ENCODE measurements at regions not wholly inside any gene's neighbourhood (a gene's known extent, or its start where the extent isn't known, plus 50 kb on each side); places are given as distances from the start of the nearest gene placed in this dataset.

DNA sequence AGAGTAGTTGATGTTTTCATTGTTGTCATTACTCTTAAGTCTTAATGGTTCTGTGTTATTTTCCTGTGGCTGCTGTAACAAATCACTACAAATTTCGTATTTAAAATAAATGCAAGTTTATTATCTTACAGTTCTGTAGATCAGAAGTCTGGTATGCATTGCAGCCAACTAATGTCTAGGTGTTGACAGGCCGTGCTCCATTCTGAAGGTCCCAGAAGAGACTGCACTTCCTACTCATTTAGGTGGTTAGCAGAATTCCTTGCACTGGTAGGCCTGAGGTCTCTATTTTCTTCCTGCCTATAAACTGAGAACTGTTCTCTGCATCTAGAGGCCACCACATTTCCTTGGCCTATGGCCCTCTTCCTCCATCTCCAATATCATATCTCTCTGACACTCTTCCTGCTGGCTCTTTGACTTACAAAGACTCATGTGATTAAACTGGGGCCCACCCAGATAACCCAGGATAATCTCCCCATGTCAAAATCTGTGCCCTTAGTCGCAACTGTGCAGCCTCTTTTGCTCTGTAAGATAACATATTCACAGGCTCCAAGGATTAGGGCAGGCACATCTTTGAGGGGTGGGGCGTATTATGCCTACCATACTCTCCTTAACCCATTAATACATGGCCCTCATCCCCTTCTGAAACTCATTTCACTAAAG lies 468.4 kb downstream of the FOXO1 start:
- DNase-seq: no peak

DNA sequence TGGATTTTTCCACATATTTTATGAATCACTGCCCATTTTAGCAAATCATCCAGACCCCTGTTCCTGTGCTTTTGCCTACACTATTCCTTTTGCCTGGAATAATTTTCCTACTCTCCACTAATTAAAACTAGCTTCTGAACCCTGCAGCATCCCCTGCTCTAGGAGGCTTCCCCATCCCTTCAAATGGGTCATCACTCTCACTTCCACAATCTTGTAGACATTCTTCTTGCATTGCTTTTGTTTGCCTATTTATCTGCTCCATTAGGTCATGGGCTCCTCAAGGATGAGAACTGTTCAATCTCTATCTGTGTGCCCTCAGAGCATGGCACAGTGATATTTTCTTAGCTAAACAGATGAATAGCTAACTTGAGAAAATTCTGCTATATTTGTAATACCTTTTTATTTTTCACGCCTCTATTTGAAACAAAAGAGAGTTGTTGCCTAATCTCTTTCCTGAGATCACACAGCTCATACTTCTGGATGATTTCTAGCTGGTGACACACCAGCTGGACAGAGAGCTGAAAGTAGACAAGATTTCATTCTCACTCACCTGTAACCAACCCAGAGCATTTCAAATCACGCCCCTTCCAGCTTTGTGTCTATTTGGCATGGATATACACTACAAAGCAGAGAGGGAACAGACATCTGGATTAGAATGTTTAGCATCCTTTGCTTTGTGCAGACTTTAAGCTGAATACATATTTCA lies 466.0 kb downstream of the FOXO1 start:
- no peak for DNase-seq

GRCh38 chr13:40204246-40204645 lies 462.2 kb downstream of the FOXO1 start:
- DNase-seq: no peak

GRCh38 chr13:40205771-40206240 lies 460.6 kb downstream of the FOXO1 start:
- no peak for DNase-seq

DNA sequence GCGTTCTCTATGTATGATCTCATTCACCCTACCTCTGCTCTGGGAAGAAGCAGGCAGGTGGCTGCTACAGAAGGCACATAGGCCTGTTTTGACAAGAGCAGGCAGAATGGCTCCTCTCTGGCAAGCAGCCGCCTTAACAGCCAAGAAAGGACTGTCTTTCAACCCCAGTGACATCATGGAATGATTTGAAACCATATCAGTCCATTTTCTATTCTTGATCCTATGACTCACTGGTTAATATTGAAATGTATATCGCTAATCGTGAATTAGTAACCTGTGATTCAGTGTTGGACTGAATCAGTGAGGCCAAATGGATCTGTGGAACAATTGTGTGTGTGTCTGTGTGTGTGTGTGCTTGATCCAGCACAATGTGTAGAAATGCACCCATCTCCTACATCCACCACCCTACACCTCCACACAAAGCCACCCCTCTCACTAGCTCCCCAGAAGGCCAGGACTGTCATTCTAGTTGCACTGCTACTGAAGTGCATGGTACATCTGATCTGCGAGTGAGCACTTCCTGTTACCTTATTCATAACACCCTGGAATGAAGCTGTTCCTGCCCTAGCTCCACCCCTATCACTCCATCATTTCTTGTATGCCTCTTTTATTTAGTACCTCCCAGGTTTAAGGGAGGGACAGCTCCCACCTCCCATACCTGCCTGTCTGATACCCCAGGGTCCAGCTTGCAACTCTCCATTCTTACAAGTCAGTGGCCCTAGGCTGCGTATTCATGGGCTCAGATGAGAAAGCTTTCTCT lies 460.0 kb downstream of the FOXO1 start:
- DNase-seq: no peak

- no peak for DNase-seq
Measured at GRCh38 chr13:40207001-40207478, 459.4 kb downstream of the FOXO1 start.

DNA sequence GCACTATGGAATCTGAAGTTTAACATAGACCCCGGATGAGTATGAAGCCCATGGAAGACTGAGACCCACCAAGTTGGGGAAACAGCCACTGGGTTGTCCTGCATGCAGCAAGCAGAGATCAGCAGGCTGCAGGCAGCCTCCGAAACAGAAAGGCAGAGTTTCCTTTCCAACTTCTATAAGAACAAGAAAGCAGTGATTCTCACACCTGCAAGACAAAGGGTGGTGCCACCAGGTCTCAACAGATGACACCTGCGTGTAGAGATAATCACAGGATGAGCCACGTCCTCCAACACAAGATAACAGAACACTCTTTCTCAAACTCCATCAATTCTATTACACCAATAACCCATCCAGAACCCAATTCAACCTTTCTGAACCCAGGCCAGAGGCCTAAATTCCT lies 457.9 kb downstream of the FOXO1 start:
- DNase-seq: no peak

- DNase-seq: no peak
Measured at GRCh38 chr13:40210865-40211585, 455.4 kb downstream of the FOXO1 start.

GRCh38 chr13:40211586-40211968 lies 454.9 kb downstream of the FOXO1 start:
- DNase-seq: no peak

GRCh38 chr13:40213779-40214178 lies 452.7 kb downstream of the FOXO1 start:
- no peak for DNase-seq

- no peak for DNase-seq
Measured at GRCh38 chr13:40215311-40215710, 451.1 kb downstream of the FOXO1 start.

DNA sequence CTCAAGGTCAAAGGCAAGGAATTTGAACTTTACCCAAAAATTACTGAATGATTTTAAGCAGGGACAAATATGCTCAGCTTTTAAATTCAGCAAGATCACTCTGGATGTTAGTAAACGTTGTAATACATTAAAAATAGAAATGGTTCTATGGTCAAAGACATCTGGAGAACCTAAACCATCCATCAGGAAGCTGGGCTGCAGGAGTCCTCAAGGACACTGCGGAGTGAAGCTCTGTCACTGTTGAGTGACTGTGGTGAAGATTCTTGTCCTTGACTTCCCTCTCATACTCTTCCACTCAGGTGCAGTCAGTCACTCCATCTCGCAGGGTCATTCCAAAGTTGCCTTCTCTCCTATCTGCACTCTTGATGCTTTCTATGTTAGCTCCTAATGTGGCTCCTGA lies 450.7 kb downstream of the FOXO1 start:
- no peak for DNase-seq

DNA sequence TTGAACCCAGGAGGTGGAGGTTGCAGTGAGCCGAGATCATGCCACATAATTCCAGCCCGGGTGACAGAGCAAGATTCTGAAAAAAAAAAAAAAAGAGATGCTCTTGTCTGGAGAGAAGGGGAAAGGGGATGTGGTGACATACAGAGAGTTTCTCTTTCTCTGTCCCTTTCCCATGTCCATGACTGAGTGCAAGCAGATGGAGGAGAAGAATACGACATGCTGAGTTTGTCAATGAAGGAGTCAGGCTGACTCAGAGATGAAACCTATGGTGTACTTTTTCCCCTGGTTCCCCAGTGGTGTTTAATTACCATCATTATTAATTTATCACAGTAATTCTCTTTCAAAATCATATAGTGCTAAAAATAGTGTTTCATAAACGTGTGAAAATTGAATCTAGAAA lies 448.8 kb downstream of the FOXO1 start:
- no peak for DNase-seq

DNA sequence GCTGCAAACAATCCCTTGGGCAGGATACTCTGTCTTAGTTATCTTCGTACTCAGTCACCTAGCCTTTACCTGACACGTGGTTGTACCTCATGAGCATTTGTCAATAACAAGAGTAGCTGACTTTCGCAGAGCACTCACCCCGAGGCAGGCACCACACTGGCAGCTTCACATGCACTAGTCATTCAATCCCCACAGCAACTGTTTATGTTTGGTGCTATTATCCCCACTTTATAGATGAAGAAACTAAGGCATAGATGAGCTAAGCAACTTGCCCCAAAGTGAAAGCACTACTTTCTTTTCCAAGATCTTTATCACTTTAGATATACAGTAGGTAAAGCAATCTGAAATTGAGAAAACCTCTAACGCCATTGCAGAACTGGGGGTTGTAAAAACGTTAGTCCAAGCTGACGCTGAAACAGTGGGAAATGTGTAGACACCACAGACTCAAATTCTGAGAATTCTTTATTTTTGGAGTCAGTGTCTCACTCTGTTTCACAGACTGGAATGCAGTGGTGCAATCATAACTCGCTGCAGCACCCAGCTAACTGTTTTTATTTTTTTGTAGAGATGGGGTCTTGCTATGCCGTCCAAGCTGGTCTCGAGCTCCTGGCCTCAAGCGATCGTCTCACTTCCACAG lies 446.0 kb downstream of the FOXO1 start:
- DNase-seq: no peak

DNA sequence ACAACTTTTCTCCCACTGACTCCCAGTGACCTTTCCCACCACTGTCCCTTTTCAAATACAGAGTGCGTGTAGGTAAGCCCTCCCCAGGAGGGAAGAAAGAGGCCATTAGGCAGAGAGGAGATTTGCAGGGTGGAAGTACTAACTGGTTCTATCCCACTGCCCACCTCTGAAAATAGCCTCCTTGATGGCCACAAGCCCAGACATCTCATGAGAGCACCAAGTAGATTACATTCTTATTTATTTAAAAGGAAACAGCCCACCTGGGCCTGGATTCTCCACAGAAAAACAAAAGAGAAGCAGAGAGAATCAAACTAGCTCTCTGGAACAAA lies 445.3 kb downstream of the FOXO1 start:
- DNase-seq: no peak

- no peak for DNase-seq
Measured at GRCh38 chr13:40221460-40222201, 444.8 kb downstream of the FOXO1 start.

- no peak for DNase-seq
Measured at GRCh38 chr13:40223585-40223984, 442.9 kb downstream of the FOXO1 start.

DNA sequence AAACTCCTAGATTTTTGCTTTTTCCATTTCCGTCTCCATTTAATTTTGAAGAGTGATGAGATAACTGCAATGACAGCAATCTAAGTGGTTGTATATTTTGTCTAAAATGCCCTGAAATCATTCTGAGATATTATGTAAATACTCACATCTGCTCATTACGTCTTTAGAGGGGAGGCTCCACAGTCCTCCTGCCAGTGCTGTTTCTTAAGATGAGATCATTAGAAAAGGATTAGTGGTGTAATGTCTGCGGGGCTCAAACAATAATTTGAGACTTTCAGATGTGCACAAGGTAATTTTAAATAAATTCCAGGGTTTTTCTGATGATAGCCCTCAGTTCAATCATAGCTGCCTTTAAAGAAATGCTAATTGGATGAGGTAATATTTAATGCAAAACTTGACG lies 437.9 kb downstream of the FOXO1 start:
- DNase-seq: no peak

DNA sequence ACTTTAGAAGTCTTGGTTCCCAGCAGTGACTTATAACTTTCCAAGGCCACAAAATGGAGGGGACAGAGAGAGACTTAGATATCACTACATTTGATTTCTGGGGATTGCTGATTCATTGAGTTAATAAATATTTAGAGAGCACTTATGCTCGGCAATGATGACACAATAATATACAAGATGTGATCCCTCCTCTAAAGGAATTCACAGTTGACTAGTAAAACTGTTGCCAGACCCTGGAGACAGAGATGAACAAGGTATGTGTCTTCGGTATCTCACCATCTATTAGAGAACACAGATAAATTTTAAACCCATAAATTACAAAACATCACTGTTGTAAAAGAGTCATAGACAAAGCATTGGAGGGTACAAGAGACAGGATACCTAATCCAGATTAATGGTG lies 437.5 kb downstream of the FOXO1 start:
- DNase-seq: no peak

DNA sequence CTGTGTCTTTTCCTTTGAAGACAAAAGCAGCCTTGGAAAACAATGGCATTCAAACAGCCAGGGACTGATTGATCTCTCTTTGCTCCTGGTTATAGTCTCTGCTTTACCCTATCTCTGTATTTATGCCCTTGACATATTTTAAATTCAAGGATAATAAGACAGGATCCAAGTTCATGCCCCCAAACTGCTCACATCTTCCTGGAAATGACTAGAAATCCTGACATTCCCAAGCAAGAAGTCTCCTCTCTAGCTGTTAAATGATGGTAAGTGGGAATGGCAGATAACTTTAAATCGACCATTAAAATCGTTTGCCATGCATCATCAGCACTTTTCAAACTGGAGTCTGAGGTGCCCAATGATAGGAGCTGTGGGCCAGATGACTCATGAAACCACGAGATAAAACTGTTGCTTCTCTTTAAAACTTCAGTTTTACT lies 435.6 kb downstream of the FOXO1 start:
- no peak for DNase-seq

GRCh38 chr13:40231311-40231710 lies 435.1 kb downstream of the FOXO1 start:
- DNase-seq: no peak

DNA sequence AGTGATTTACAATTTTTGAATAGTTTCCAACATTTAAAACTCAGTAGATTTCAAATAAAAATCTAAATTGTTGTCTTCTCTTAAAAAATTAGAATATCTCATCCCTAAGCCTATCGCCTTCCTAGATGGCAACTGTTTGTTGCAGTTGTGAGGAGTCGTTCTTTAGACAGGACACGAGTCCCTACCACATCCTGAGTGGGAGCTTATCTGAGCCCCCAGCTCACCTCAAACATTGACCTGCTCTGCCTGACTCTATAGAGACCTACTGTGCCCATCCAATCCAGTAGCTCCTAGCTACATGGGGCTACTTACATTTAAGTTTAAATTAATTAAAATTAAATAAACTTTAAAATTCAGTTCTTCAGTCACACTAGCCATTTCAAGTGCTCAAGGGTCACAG lies 434.7 kb downstream of the FOXO1 start:
- DNase-seq: no peak

Measured in NCI-H1436 treated with DMSO at 0.1 percent for 48 hours (cell line).